Left ventricle myocardium inferior (tissue), 1 donor: ENCODE measurements at regions not wholly inside any gene's neighbourhood (a gene's known extent, or its start where the extent isn't known, plus 50 kb on each side); places are given as distances from the start of the nearest gene placed in this dataset.

Source experiments
- DNase-seq: peaks from one replicate; pipeline ENCODE4 v3.0.0-alpha.2; 2020
- H3K27ac ChIP-seq: fragments of 200-600 bp; replicated peaks from 2 replicates; pipeline ENCODE4 v1.8.0; 2021
- H3K27me3 ChIP-seq: fragments of 200-600 bp; 2 replicates; pipeline ENCODE4 v1.8.0; 2021; ENCODE audit warnings: low read depth
- H3K36me3 ChIP-seq: fragments of 200-600 bp; 2 replicates; pipeline ENCODE4 v1.8.0; 2021
- H3K4me1 ChIP-seq: fragments of 200-600 bp; 2 replicates; pipeline ENCODE4 v1.8.0; 2021
- H3K4me3 ChIP-seq: fragments of 200-600 bp; 2 replicates; pipeline ENCODE4 v1.8.0; 2021; ENCODE audit warnings: mild to moderate bottlenecking, moderate library complexity
- H3K9me3 ChIP-seq: fragments of 200-600 bp; replicated peaks from 2 replicates; pipeline ENCODE4 v1.8.0; 2021
- CTCF ChIP-seq: fragments of 200-600 bp; IDR thresholded peaks from 2 replicates; pipeline ENCODE4 v1.8.0; 2021; ENCODE audit warnings: antibody characterized with exemption, mild to moderate bottlenecking, borderline replicate concordance
- intact Hi-C: fragments of 100-400 bp; cut with micrococcal nuclease; formaldehyde crosslinking; loops from one replicate; pipeline ENCODE4 v1.11.0; 2022
- donor health status: DM: no; HTN: yes; CAD: no; lungs with severe emphysema.

- Histone ChIP-seq H3K4me3 (no peak overlapping the region), H3K4me1 (no peaks in the 10 kb centered on the region), H3K27me3 (no peaks in the 10 kb centered on the region), H3K9me3 (no peaks in the 10 kb centered on the region), H3K27ac (no peak overlapping the region), H3K36me3 (no peaks in the 10 kb centered on the region)
- intact Hi-C loops: no loop called here
- no peak for DNase-seq
- peak; percentile 31 for TF ChIP-seq CTCF
These were observed 91.5 kb upstream of the TMEFF2 start for GRCh38 chr2:192286093-192286701.

- no peak overlapping the region for H3K4me3 ChIP-seq
- H3K9me3 ChIP-seq: no peaks in the 10 kb centered on the region
- DNase-seq: no peak
- H3K27me3 ChIP-seq: no peaks in the 10 kb centered on the region
- no peaks in the 10 kb centered on the region for H3K36me3 ChIP-seq
- no peak for TF ChIP-seq CTCF
- intact Hi-C loops: no loop called here
- no peak overlapping the region for H3K27ac ChIP-seq
- H3K4me1 ChIP-seq: no peaks in the 10 kb centered on the region
These were observed 88.7 kb upstream of the TMEFF2 start for GRCh38 chr2:192283450-192283849.

GRCh38 chr2:192278701-192279100 lies 84.0 kb upstream of the TMEFF2 start:
- no peak for DNase-seq
- no peak overlapping the region for H3K4me3 ChIP-seq
- no peak overlapping the region for H3K27ac ChIP-seq
- H3K4me1 ChIP-seq: no peaks in the 10 kb centered on the region
- no peaks in the 10 kb centered on the region for H3K27me3 ChIP-seq
- intact Hi-C loops: no loop called here
- no peak for TF ChIP-seq CTCF
- H3K9me3 ChIP-seq: no peaks in the 10 kb centered on the region
- no peaks in the 10 kb centered on the region for H3K36me3 ChIP-seq

GRCh38 chr2:192277494-192278109 lies 82.9 kb upstream of the TMEFF2 start:
- intact Hi-C loops: no loop called here
- H3K27me3 ChIP-seq: no peaks in the 10 kb centered on the region
- no peaks in the 10 kb centered on the region for H3K9me3 ChIP-seq
- no peak for DNase-seq
- H3K27ac ChIP-seq: no peak overlapping the region
- no peaks in the 10 kb centered on the region for H3K4me1 ChIP-seq
- no peaks in the 10 kb centered on the region for H3K36me3 ChIP-seq
- TF ChIP-seq CTCF: no peak
- no peak overlapping the region for H3K4me3 ChIP-seq

- H3K27ac ChIP-seq: no peak overlapping the region
- H3K4me3 ChIP-seq: no peak overlapping the region
- intact Hi-C loops: no loop called here
- H3K9me3 ChIP-seq: no peaks in the 10 kb centered on the region
- no peaks in the 10 kb centered on the region for H3K27me3 ChIP-seq
- TF ChIP-seq CTCF: no peak
- no peaks in the 10 kb centered on the region for H3K4me1 ChIP-seq
- DNase-seq: no peak
- H3K36me3 ChIP-seq: no peaks in the 10 kb centered on the region
These were observed 80.9 kb upstream of the TMEFF2 start for GRCh38 chr2:192275632-192276031.
